GM12872 (cell line): ENCODE measurements at regions not wholly inside any gene's neighbourhood (a gene's known extent, or its start where the extent isn't known, plus 50 kb on each side); places are given as distances from the start of the nearest gene placed in this dataset.

Source experiments
- TF ChIP-seq, protein P1 (sequence below): IDR thresholded peaks from 3 replicates; pipeline ENCODE4 v1.5.1; 2011; ENCODE audit warnings: low read depth, mild to moderate bottlenecking, low read length, moderate library complexity; ENCODE audit not compliant: insufficient read depth

DNA sequence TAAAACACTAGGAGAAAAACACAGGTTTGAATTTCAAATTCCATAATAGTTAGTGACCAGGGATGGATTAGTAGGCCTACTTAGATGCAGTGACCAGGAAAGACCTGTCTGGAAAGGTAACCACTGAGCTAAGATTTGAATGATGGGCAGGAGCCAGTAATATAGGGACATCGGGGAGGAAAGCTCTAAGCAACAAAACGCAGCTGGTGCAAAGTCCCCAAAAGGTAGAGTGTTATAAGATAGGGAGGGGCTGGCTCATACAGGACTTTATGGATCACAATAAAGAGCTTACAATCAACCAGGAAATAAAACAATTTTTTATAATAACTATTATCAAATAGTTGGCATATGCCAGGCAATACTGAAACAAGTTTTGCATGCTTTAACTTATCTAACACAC lies 849.4 kb downstream of the LRRTM4 start:
- TF ChIP-seq, protein P1, sequence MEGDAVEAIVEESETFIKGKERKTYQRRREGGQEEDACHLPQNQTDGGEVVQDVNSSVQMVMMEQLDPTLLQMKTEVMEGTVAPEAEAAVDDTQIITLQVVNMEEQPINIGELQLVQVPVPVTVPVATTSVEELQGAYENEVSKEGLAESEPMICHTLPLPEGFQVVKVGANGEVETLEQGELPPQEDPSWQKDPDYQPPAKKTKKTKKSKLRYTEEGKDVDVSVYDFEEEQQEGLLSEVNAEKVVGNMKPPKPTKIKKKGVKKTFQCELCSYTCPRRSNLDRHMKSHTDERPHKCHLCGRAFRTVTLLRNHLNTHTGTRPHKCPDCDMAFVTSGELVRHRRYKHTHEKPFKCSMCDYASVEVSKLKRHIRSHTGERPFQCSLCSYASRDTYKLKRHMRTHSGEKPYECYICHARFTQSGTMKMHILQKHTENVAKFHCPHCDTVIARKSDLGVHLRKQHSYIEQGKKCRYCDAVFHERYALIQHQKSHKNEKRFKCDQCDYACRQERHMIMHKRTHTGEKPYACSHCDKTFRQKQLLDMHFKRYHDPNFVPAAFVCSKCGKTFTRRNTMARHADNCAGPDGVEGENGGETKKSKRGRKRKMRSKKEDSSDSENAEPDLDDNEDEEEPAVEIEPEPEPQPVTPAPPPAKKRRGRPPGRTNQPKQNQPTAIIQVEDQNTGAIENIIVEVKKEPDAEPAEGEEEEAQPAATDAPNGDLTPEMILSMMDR, result no peak

DNA sequence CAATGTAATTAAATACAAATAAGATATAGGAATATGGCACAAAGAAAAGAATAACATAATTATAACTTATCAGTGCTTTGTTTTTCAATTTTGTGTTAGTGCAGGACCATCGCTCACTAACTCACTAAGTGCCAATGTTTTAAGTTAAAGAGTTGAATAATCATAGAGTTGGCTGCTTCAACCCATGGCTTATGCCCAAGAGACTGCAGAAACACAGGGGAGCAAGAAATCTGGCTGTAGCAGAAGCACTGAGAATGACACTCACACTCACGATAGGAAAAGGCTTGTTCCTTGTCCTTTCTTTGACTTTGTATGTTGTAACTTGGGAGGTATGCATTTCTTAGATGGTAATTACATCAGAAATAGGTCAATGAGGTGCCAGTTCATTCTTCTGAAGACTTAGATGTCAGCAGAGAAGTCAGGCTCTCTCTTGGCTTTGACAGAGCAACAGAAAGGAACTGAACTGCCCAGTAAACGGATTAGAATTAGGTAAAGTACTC lies 852.2 kb downstream of the LRRTM4 start:
- TF ChIP-seq, protein P1, result no peak

DNA sequence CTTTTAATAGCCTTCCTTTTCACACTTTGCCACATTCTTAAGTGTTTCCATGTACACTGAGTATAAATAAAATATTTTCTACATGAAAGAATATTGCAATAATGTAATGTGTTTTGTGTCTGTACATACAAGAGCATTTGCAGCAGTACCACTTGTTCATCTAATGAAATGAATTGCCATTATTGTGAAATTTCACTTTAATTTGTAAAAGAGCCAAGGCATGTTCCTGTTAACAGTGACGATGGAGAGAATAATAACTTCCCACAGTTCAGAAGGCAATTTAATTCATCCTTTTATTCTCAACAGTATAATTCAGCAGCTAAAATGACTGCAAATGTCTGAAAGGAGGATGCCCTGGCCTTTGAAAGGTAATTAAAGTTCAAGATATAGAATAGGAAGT lies 853.9 kb downstream of the LRRTM4 start:
- TF ChIP-seq, protein P1, result no peak

DNA sequence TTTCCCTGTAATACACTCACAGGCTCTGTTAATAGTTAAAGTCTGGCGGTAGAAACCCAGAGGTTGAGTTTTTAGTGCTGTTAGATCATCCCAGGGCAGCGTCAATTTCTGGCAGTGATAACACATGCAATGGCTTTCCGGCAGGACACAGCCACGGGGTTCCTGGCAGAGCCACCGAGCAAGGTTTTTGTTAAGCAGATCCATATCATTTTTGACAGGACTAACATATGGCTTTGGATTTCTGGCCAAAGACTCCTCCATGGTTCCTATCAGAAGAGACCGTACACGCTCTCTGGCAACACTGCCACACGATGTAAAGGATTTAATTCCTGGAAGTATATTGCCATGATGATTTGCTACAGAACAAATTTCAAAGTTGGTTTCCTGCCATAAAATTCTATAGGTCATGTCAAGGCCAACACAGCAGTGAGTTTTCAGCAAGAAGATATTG lies 854.3 kb downstream of the LRRTM4 start:
- TF ChIP-seq, protein P1, result no peak

DNA sequence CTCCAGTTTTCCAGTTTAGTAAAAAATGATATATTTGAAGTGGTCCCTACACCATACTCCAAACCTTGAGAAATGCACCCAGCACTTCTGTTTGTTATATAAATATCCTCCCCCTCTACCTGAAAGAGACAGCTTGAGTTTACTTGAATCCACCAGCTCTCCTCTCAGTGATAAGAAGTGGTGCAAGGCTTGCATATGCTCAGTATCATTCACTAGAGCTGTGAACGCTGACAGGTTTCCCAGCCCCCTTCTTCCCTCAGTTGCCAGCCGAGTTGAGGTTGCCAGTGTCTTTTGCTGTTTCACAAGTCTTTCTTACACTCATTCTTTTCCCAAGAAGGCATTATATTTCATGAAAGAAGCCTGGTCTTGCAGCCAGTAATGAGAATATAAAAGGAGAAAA lies 880.0 kb downstream of the LRRTM4 start:
- TF ChIP-seq, protein P1, result no peak

DNA sequence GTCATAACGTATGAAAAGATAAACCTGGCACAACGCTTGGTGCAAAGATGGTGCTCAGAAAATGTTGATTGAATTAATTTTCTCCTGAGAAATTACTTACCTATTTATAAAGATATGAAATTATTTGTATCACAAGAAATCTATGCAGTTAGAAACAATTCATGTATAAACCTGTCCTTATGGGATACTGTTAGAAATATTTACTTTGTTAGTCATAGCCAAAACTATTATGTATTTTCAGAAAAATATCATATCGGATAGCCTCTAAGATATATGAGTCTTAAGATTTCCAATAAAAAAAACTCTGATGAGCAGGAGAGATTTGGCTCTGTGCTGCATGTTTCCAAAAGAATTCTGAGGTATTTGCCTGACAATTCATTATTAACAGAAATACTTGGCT lies 880.7 kb downstream of the LRRTM4 start:
- TF ChIP-seq, protein P1, result no peak

DNA sequence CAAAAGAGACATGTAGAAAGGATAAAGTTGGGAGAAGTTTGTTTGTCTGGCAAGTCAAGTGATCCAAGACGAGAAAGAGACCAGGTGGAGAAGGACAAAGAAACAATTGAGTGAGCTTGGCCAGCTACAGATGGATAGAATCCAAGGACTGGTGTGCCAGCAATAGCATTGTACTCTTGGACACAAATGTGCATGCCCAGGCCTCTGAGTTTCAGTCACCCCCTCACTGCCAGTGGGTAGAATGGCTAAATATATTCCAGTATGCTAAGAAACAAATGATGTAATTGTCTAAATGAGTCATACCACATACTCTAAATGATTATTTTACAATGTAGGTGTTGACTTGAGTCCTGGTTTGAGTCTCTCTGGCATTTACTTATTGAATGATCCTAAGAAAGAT lies 881.3 kb downstream of the LRRTM4 start:
- TF ChIP-seq, protein P1, result no peak
